Right lobe of liver (tissue), 6 donors: ENCODE measurements at regions not wholly inside any gene's neighbourhood (a gene's known extent, or its start where the extent isn't known, plus 50 kb on each side); places are given as distances from the start of the nearest gene placed in this dataset.

ENCODE experiments used
- ATAC-seq, 4 donors: fragments of 200-7000 bp; cut with Tn5 transposase; one replicate each; pipeline ENCODE4 v1.9.1; 2020; ENCODE audit warnings: mild to moderate bottlenecking in 4 of 4, moderate library complexity in 4 of 4
- DNase-seq, 3 donors: peaks; one replicate each; pipeline ENCODE4 v3.0.0-alpha.2; 2020
- H3K27ac ChIP-seq, 3 donors: fragments of 200-600 bp; one replicate each; pipeline ENCODE4 v1.8.0; 2022
- H3K27me3 ChIP-seq, 2 donors: fragments of 200-600 bp; one replicate each; pipeline ENCODE4 v1.8.0; 2022
- H3K36me3 ChIP-seq, 4 donors: fragments of 200-600 bp; sonication (generic) in 1 of 4; one replicate each; pipeline versions ENCODE4 v1.5.1 to v1.8.0; 2017 to 2022; ENCODE audit warnings: control low read depth in 1 of 4
- H3K4me1 ChIP-seq, 4 donors: fragments of 200-600 bp; sonication (generic) in 1 of 4; one replicate each; pipeline versions ENCODE4 v1.5.1 to v1.8.0; 2017 to 2022; ENCODE audit warnings: control low read depth in 1 of 4
- H3K4me3 ChIP-seq, 3 donors: fragments of 200-600 bp; one replicate each; pipeline ENCODE4 v1.8.0; 2022
- H3K9me3 ChIP-seq, 4 donors: fragments of 200-600 bp; sonication (generic) in 1 of 4; one replicate each; pipeline versions ENCODE4 v1.5.1 to v1.8.0; 2017 to 2022; ENCODE audit warnings: control low read depth in 1 of 4
- POLR2A ChIP-seq: fragments of 450-650 bp; IDR thresholded peaks from one replicate; pipeline ENCODE4 v1.6.1; 2017; ENCODE audit warnings: antibody characterized with exemption, mild to moderate bottlenecking
- WGBS: methylation state at CpG from one replicate; pipeline ENCODE4 v1.1.6; 2018; ENCODE audit warnings: low coverage, low lambda C conversion rate; ENCODE audit not compliant: insufficient coverage; ENCODE audit errors: missing lambda C conversion rate; 5-methylcytosine and 5-hydroxymethylcytosine counted together
- intact Hi-C, 2 donors: fragments of 100-400 bp; cut with DNase I; formaldehyde crosslinking; loops; one replicate each; pipeline versions ENCODE4 v1.11.2 to v1.14.1; 2022
- TF ChIP-seq, protein P1 (sequence below), 4 donors: fragments of 200-600 bp in 3 of 4; fragments of 450-650 bp in 1 of 4; IDR thresholded peaks; one replicate each; pipeline versions ENCODE4 v1.5.1 to v1.8.0; 2016 to 2022; ENCODE audit warnings: antibody characterized with exemption in 4 of 4, mild to moderate bottlenecking in 2 of 4
- donor health status: DM: no; HTN: yes; CAD: no.
- donor health status: DM: no; HTN: no; CAD: no.
- donor health status: DM: no; HTN: no; CAD: no.
- donor health status: DM: no; HTN: yes; CAD: no.
- donor health status: DM: no; HTN: yes; CAD: no.

DNA sequence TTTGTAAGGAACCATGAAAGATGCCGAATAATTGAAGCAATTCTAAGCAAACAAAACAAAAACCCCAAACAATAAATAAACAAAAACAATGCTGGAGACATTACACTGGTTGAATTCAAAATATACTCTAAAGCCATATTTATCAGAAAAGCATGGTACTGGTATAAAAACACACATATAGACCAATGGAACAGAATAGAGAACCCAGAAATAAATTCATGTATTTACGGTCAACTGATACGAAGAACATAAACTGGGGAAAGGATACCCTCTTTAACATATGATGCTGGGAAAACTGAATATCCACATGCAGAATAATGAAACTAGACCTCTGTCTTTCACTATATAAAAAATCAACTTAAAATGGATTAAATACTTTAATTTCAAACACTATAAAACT, 214.3 kb upstream of the PDZRN3 start:
- intact Hi-C loops = no loop called here
- DNase-seq (no peak), ATAC-seq (no peak)
- TF ChIP-seq, protein P1, sequence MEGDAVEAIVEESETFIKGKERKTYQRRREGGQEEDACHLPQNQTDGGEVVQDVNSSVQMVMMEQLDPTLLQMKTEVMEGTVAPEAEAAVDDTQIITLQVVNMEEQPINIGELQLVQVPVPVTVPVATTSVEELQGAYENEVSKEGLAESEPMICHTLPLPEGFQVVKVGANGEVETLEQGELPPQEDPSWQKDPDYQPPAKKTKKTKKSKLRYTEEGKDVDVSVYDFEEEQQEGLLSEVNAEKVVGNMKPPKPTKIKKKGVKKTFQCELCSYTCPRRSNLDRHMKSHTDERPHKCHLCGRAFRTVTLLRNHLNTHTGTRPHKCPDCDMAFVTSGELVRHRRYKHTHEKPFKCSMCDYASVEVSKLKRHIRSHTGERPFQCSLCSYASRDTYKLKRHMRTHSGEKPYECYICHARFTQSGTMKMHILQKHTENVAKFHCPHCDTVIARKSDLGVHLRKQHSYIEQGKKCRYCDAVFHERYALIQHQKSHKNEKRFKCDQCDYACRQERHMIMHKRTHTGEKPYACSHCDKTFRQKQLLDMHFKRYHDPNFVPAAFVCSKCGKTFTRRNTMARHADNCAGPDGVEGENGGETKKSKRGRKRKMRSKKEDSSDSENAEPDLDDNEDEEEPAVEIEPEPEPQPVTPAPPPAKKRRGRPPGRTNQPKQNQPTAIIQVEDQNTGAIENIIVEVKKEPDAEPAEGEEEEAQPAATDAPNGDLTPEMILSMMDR (IDR thresholded peaks at IDR 0.05) = no peak
- Histone ChIP-seq H3K27me3 (no peaks in the 10 kb centered on the region), H3K9me3 (no peaks in the 10 kb centered on the region), H3K4me1 (no peaks in the 10 kb centered on the region), H3K27ac (no peak overlapping the region), H3K4me3 (no peak overlapping the region), H3K36me3 (no peaks in the 10 kb centered on the region)
- WGBS = 61% methylated on average over 3 of the region's 3 CpGs

DNA sequence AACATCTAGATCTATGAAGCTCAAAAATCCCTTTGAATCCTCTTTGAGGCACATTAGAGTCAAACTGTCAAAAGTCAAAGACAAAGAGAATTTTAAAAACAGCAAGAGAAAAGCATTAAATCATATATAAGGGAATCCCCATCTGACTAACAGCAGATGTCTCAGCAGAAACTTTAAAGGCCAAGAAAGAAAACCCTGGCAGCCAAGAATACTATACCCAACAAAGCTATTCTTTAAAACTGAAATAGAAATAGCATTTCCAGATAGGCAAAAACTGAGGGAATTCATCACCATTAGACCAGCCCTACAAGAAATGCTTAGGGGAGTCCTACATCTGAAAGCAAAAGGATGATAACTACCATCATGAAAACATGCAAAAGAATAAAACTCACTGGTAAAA, 211.2 kb upstream of the PDZRN3 start:
- H3K4me1 ChIP-seq = no peaks in the 10 kb centered on the region
- ATAC-seq (no peak), DNase-seq (no peak)
- H3K4me3 ChIP-seq = no peak overlapping the region
- H3K27ac ChIP-seq = no peak overlapping the region
- H3K9me3 ChIP-seq = no peaks in the 10 kb centered on the region
- intact Hi-C loops = no loop called here
- H3K27me3 ChIP-seq = no peaks in the 10 kb centered on the region
- H3K36me3 ChIP-seq = no peaks in the 10 kb centered on the region
- no peak for TF ChIP-seq POLR2A
- TF ChIP-seq, protein P1 (IDR thresholded peaks at IDR 0.05) = no peak

DNA sequence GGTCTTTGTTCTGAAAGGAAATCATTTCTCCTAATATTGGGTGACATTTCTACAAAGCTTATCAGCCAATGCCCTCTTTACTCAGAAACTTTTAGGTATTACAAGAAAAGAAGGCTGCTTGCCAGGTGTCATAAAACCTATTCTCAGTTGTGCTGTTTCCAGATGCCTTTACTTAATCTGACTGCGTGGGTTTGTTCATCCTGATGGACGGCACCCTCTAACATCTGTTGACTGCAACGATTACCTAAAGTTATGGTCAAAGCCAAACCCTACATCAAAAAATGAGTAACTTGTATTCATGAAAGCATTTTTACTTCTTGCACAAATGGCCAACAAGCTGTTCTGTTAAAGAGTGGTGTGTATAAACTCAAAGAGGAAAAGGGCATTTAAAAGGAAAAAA, 207.7 kb upstream of the PDZRN3 start:
- H3K4me1 ChIP-seq = no peaks in the 10 kb centered on the region
- WGBS = 53% methylated on average over 3 of the region's 3 CpGs
- no peaks in the 10 kb centered on the region for H3K27me3 ChIP-seq
- H3K9me3 ChIP-seq = no peaks in the 10 kb centered on the region
- no peaks in the 10 kb centered on the region for H3K36me3 ChIP-seq
- H3K27ac ChIP-seq = no peak overlapping the region
- no peak for ATAC-seq
- intact Hi-C loops = no loop called here
- no peak for DNase-seq
- TF ChIP-seq POLR2A = no peak
- TF ChIP-seq, protein P1 (IDR thresholded peaks at IDR 0.05) = no peak
- H3K4me3 ChIP-seq = no peak overlapping the region

DNA sequence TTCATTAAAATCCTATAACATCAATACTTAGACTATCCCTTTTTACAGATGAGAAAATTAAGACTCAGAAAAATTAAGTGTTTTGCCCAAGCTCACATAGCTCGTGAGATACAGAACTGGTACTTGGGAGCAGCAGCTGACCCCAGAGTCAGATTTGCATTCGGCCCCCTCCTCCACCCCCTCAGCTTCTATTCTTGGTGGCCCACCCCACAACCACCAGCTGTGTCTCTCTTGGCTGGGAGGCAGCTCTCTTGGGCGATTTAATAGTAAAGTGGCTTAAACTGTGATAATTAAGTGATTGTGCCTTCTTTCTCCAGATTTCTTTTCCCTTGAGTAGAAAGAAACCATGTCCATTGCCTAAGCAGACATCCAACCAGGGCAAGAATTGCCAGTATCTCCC, 203.6 kb upstream of the PDZRN3 start:
- intact Hi-C loops = no loop called here
- H3K4me1 ChIP-seq = no peaks in the 10 kb centered on the region
- no peak overlapping the region for H3K4me3 ChIP-seq
- no peaks in the 10 kb centered on the region for H3K27me3 ChIP-seq
- TF ChIP-seq POLR2A = no peak
- TF ChIP-seq, protein P1 (IDR thresholded peaks at IDR 0.05) = no peak
- no peaks in the 10 kb centered on the region for H3K36me3 ChIP-seq
- WGBS = 38% methylated on average over 3 of the region's 3 CpGs
- DNase-seq (no peak), ATAC-seq (no peak)
- no peak overlapping the region for H3K27ac ChIP-seq
- no peaks in the 10 kb centered on the region for H3K9me3 ChIP-seq

DNA sequence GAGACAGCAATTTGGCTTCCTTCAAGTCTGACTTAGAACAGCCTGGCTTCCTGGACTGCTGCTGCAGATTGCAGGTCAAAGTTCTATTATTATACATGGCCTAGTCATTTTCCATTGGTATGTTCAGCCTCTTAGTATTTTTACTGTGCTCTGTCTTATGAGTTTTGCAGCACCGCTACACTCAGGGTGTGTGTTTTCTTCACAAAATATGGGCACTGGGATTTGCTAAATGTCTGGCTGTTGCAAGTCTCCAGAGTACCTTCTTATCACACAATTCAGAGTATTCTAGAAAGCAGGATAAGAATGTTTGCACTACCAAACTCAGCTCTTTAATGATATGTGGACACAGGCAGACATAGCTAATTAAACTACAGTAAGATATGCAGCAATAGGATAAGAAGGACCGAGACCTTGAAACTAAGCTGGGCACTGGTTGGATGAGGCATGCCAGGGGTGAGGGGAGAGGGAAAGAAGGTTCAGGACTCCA, 203.0 kb upstream of the PDZRN3 start:
- TF ChIP-seq POLR2A = no peak
- TF ChIP-seq, protein P1 (IDR thresholded peaks at IDR 0.05) = no peak
- no peaks in the 10 kb centered on the region for H3K4me1 ChIP-seq
- no peak overlapping the region for H3K27ac ChIP-seq
- no peaks in the 10 kb centered on the region for H3K9me3 ChIP-seq
- no peaks in the 10 kb centered on the region for H3K27me3 ChIP-seq
- no peak for DNase-seq
- intact Hi-C loops = no loop called here
- 59% methylated on average over 2 of the region's 2 CpGs for WGBS
- no peaks in the 10 kb centered on the region for H3K36me3 ChIP-seq
- peak; percentile 39 to 70 (median 62) for ATAC-seq
- H3K4me3 ChIP-seq = no peak overlapping the region
